Neural cell (in vitro differentiated cells): ENCODE measurements at regions not wholly inside any gene's neighbourhood (a gene's known extent, or its start where the extent isn't known, plus 50 kb on each side); places are given as distances from the start of the nearest gene placed in this dataset.

ENCODE experiments used
- EP300 ChIP-seq: fragments of 450-650 bp; conservative IDR thresholded peaks from 2 replicates; pipeline ENCODE4 v1.6.1; 2014; ENCODE audit warnings: antibody characterized with exemption, mild to moderate bottlenecking, moderate library complexity; ENCODE audit not compliant: poor library complexity, severe bottlenecking
- EZH2 ChIP-seq: fragments of 200-600, 300-800 bp; shearing (Covaris generic), sonication (generic); IDR thresholded peaks from 2 replicates; pipeline ENCODE4 v1.6.1; 2014; ENCODE audit warnings: antibody characterized with exemption, low read length, borderline replicate concordance, mild to moderate bottlenecking; ENCODE audit not compliant: insufficient read depth, poor library complexity, severe bottlenecking
- MXI1 ChIP-seq: fragments of 450-650 bp; conservative IDR thresholded peaks from 2 replicates; pipeline ENCODE4 v1.6.1; 2014; ENCODE audit warnings: antibody characterized with exemption, mild to moderate bottlenecking; ENCODE audit not compliant: poor library complexity, severe bottlenecking
- POLR2AphosphoS5 ChIP-seq: IDR thresholded peaks from 2 replicates; pipeline ENCODE4 v1.6.1; 2012
- RAD21 ChIP-seq: fragments of 450-650 bp; conservative IDR thresholded peaks from 2 replicates; pipeline ENCODE4 v1.6.1; 2014; ENCODE audit warnings: antibody characterized with exemption, mild to moderate bottlenecking, moderate library complexity
- SMC3 ChIP-seq: fragments of 450-650 bp; conservative IDR thresholded peaks from 2 replicates; pipeline ENCODE4 v1.6.1; 2014; ENCODE audit warnings: antibody characterized with exemption, mild to moderate bottlenecking, moderate library complexity; ENCODE audit not compliant: poor library complexity
- TAF1 ChIP-seq: IDR thresholded peaks from 2 replicates; pipeline ENCODE4 v1.6.1; 2012; ENCODE audit warnings: low read depth
- TF ChIP-seq, protein P1 (sequence below): fragments of 450-650 bp; IDR thresholded peaks from 2 replicates; pipeline ENCODE4 v1.5.1; 2014; ENCODE audit warnings: antibody characterized with exemption, mild to moderate bottlenecking, moderate library complexity; ENCODE audit not compliant: poor library complexity, severe bottlenecking

DNA sequence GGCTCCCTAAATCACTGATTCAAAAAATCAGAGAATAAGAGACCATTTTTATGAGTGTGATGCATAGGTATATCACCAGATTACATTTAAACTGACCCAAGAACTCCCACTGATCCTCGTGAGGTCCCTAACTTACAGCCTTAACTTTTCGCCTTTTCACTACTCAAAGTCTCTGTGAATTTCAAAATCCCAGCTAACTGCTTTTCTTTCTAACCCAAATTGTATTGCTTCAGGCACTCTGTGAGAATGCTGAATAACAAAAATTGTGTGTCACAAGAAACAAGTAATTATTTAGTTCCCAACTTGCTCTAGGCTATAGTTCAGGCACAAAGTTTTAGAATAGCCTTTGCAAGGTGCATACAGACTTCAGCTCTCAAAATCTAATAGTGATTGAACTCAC, 368.6 kb downstream of the CHSY3 start:
- TF ChIP-seq, protein P1, sequence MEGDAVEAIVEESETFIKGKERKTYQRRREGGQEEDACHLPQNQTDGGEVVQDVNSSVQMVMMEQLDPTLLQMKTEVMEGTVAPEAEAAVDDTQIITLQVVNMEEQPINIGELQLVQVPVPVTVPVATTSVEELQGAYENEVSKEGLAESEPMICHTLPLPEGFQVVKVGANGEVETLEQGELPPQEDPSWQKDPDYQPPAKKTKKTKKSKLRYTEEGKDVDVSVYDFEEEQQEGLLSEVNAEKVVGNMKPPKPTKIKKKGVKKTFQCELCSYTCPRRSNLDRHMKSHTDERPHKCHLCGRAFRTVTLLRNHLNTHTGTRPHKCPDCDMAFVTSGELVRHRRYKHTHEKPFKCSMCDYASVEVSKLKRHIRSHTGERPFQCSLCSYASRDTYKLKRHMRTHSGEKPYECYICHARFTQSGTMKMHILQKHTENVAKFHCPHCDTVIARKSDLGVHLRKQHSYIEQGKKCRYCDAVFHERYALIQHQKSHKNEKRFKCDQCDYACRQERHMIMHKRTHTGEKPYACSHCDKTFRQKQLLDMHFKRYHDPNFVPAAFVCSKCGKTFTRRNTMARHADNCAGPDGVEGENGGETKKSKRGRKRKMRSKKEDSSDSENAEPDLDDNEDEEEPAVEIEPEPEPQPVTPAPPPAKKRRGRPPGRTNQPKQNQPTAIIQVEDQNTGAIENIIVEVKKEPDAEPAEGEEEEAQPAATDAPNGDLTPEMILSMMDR = no peak
- TF ChIP-seq SMC3 (no peak), RAD21 (no peak), EP300 (no peak), MXI1 (no peak), EZH2 (no peak), TAF1 (no peak), POLR2AphosphoS5 (no peak)
